H1 (cell line): ENCODE measurements at regions not wholly inside any gene's neighbourhood (a gene's known extent, or its start where the extent isn't known, plus 50 kb on each side); places are given as distances from the start of the nearest gene placed in this dataset.

Experiments
- CTCF ChIA-PET: fragments of 300-600 bp; sonication (Branson Sonifier 250); formaldehyde crosslinking; loops from one replicate; lab custom pipeline; 2021; ENCODE audit not compliant: partially characterized antibody; lab: Charles Lee
- POLR2A ChIA-PET: fragments of 300-600 bp; sonication (Branson Sonifier 250); formaldehyde crosslinking; loops from one replicate; lab custom pipeline; 2021; ENCODE audit warnings: inconsistent platforms; ENCODE audit not compliant: partially characterized antibody; lab: Charles Lee
- DNase-seq, 2 experiments: peaks; one replicate each; pipeline versions ENCODE4 v3.0.0 to v3.0.0-alpha.2; 2010 to 2022; ENCODE audit warnings: low spot score in 2 of 2, low read depth in 1 of 2, mixed read lengths in 1 of 2
- FAIRE-seq: peaks from 2 replicates; lab custom pipeline; 2011; peaks lifted over from hg19 to GRCh38; lab: Jason Lieb, UNC
- H2AFZ ChIP-seq: 2 replicates; pipeline ENCODE4 v1.8.1; 2012; ENCODE audit warnings: low read length, inconsistent platforms
- H2AK5ac ChIP-seq: 2 replicates; pipeline ENCODE4 v1.6.1; 2013; ENCODE audit warnings: low read depth, low read length
- H2BK120ac ChIP-seq: replicated peaks from 2 replicates; pipeline ENCODE3; 2013; ENCODE audit warnings: low read depth, low read length, inconsistent platforms
- H2BK12ac ChIP-seq: 2 replicates; pipeline ENCODE4 v1.6.1; 2013; ENCODE audit warnings: low read depth, low read length
- H2BK15ac ChIP-seq: 2 replicates; pipeline ENCODE4 v1.6.1; 2013; ENCODE audit warnings: low read length
- H2BK20ac ChIP-seq: 2 replicates; pipeline ENCODE4 v1.6.1; 2013; ENCODE audit warnings: low read length
- H2BK5ac ChIP-seq: 2 replicates; pipeline ENCODE4 v1.6.1; 2013; ENCODE audit warnings: low read depth, low read length
- H3K14ac ChIP-seq: 2 replicates; pipeline ENCODE4 v1.6.1; 2013; ENCODE audit warnings: inconsistent platforms; ENCODE audit not compliant: insufficient read length
- H3K18ac ChIP-seq: 2 replicates; pipeline ENCODE4 v1.6.1; 2013; ENCODE audit warnings: low read length; ENCODE audit errors: extremely low read depth
- H3K23ac ChIP-seq: 2 replicates; pipeline ENCODE4 v1.6.1; 2013; ENCODE audit warnings: inconsistent platforms; ENCODE audit not compliant: insufficient read length
- H3K23me2 ChIP-seq: 2 replicates; pipeline ENCODE4 v1.6.1; 2013; ENCODE audit warnings: low read depth, low read length
- H3K27ac ChIP-seq: 2 replicates; pipeline ENCODE4 v1.6.1; 2011; ENCODE audit warnings: low read depth, low read length, inconsistent platforms
- H3K27me3 ChIP-seq, 4 experiments: replicated peaks in 1 of 4; 1 replicate in 1 of 4; 2 replicates in 3 of 4; pipeline versions ENCODE4 v1.6.1 to v1.8.1; 2011 to 2013; ENCODE audit warnings: low read length in 3 of 4, mild to moderate bottlenecking in 3 of 4, inconsistent platforms in 2 of 4, mixed read lengths in 2 of 4, moderate library complexity in 1 of 4; ENCODE audit not compliant: control insufficient read depth in 3 of 4, insufficient read depth in 3 of 4; ENCODE audit errors: extremely low read depth in 1 of 4
- H3K36me3 ChIP-seq, 4 experiments: 2 replicates each; pipeline versions ENCODE4 v1.6.1 to v1.8.1; 2011 to 2013; ENCODE audit warnings: mild to moderate bottlenecking in 4 of 4, low read length in 3 of 4, moderate library complexity in 2 of 4, control low read depth in 1 of 4, inconsistent platforms in 1 of 4; ENCODE audit not compliant: insufficient read depth in 4 of 4, control insufficient read depth in 2 of 4
- H3K4ac ChIP-seq: replicated peaks from 2 replicates; pipeline ENCODE3; 2013; ENCODE audit warnings: low read length, low read depth, mixed read lengths, inconsistent platforms; ENCODE audit not compliant: insufficient read length
- H3K4me1 ChIP-seq, 4 experiments: replicated peaks in 1 of 4; 1 replicate in 1 of 4; 2 replicates in 3 of 4; pipeline versions ENCODE4 v1.6.1 to v1.8.1; 2011 to 2013; ENCODE audit warnings: low read length in 3 of 4, inconsistent platforms in 2 of 4, mixed read lengths in 1 of 4; ENCODE audit not compliant: insufficient read depth in 4 of 4, control insufficient read depth in 3 of 4
- H3K4me2 ChIP-seq, 2 experiments: 2 replicates each; pipeline versions ENCODE4 v1.6.1 to v1.8.1; 2011 to 2013; ENCODE audit warnings: low read depth in 2 of 2, low read length in 2 of 2, control low read depth in 1 of 2, inconsistent platforms in 1 of 2, mild to moderate bottlenecking in 1 of 2; ENCODE audit not compliant: insufficient read depth in 1 of 2
- H3K4me3 ChIP-seq, 4 experiments: fragments of 200-600, 300-600 bp in 1 of 4; sonication (generic), shearing (Covaris generic), sonication (Bioruptor Twin) in 1 of 4; 2 replicates each; pipeline versions ENCODE4 v1.5.1 to v1.8.1; 2011 to 2016; ENCODE audit warnings: low read length in 4 of 4, low read depth in 3 of 4, control low read depth in 2 of 4, inconsistent platforms in 2 of 4, mild to moderate bottlenecking in 2 of 4, mixed read lengths in 1 of 4, moderate library complexity in 1 of 4; ENCODE audit not compliant: insufficient read depth in 2 of 4; ENCODE audit errors: extremely low read depth in 1 of 4
- H3K56ac ChIP-seq: replicated peaks from 2 replicates; pipeline ENCODE3; 2013; ENCODE audit warnings: low read depth, mild to moderate bottlenecking, mixed read lengths, low read length, inconsistent platforms; ENCODE audit not compliant: insufficient read length
- H3K79me1 ChIP-seq: 2 replicates; pipeline ENCODE4 v1.6.1; 2013; ENCODE audit warnings: low read depth, low read length, control low read depth
- H3K79me2 ChIP-seq, 2 experiments: 2 replicates each; pipeline versions ENCODE4 v1.6.1 to v1.8.1; 2012 to 2013; ENCODE audit warnings: low read length in 2 of 2, mild to moderate bottlenecking in 2 of 2, inconsistent platforms in 1 of 2; ENCODE audit not compliant: insufficient read depth in 2 of 2, control insufficient read depth in 1 of 2
- H3K9ac ChIP-seq, 4 experiments: replicated peaks in 1 of 4; 1 replicate in 1 of 4; 2 replicates in 3 of 4; pipeline versions ENCODE4 v1.6.1 to v1.8.1; 2011 to 2013; ENCODE audit warnings: low read depth in 3 of 4, low read length in 3 of 4, control low read depth in 2 of 4, mild to moderate bottlenecking in 2 of 4, moderate library complexity in 2 of 4, inconsistent platforms in 1 of 4; ENCODE audit errors: extremely low read depth in 1 of 4
- H3K9me3 ChIP-seq, 2 experiments: 2 replicates each; pipeline versions ENCODE4 v1.6.1 to v1.8.1; 2012 to 2013; ENCODE audit warnings: mild to moderate bottlenecking in 2 of 2, moderate library complexity in 2 of 2, control low read depth in 1 of 2, inconsistent platforms in 1 of 2, low read depth in 1 of 2, low read length in 1 of 2, mixed read lengths in 1 of 2; ENCODE audit not compliant: insufficient read depth in 2 of 2
- H4K20me1 ChIP-seq, 2 experiments: replicated peaks in 1 of 2; 2 replicates each; pipeline versions ENCODE3 to v1.8.1; 2011 to 2013; ENCODE audit warnings: inconsistent platforms in 2 of 2, low read length in 2 of 2, mild to moderate bottlenecking in 1 of 2; ENCODE audit not compliant: insufficient read depth in 2 of 2, control insufficient read depth in 1 of 2
- H4K5ac ChIP-seq: 2 replicates; pipeline ENCODE4 v1.6.1; 2013; ENCODE audit warnings: low read length, low read depth, mixed read lengths, inconsistent platforms; ENCODE audit not compliant: insufficient read length
- H4K8ac ChIP-seq: 2 replicates; pipeline ENCODE4 v1.8.0; 2013; ENCODE audit warnings: mild to moderate bottlenecking, moderate library complexity, low read length, inconsistent platforms; ENCODE audit not compliant: insufficient read depth; ENCODE audit errors: extremely low read depth
- H4K91ac ChIP-seq: replicated peaks from 2 replicates; pipeline ENCODE3; 2013; ENCODE audit warnings: low read length, mixed read lengths, inconsistent platforms; ENCODE audit not compliant: insufficient read length
- BACH1 ChIP-seq: IDR thresholded peaks from 2 replicates; pipeline ENCODE4 v1.6.1; 2012; ENCODE audit warnings: low read length, improper control_type of control experiment
- BCL11A ChIP-seq, 2 experiments: IDR thresholded peaks; one replicate each; pipeline ENCODE4 v1.6.1; 2011; ENCODE audit warnings: low read depth in 2 of 2, low read length in 2 of 2, mild to moderate bottlenecking in 2 of 2
- CBX5 ChIP-seq: fragments of 300-800, 300-1000 bp; sonication (generic); IDR thresholded peaks from 2 replicates; pipeline ENCODE4 v1.7.1; 2016; ENCODE audit warnings: antibody characterized with exemption, low read length, low read depth
- CHD2 ChIP-seq: IDR thresholded peaks from 2 replicates; pipeline ENCODE4 v1.6.1; 2012; ENCODE audit warnings: low read length, improper control_type of control experiment
- JUND ChIP-seq: IDR thresholded peaks from 2 replicates; pipeline ENCODE4 v1.6.1; 2011; ENCODE audit warnings: mild to moderate bottlenecking, improper control_type of control experiment, low read length
- KDM1A ChIP-seq: fragments of 200-600, 300-600 bp; sonication (generic); IDR thresholded peaks from 2 replicates; pipeline ENCODE4 v1.7.1; 2016; ENCODE audit warnings: mild to moderate bottlenecking, low read length, borderline replicate concordance
- KDM5A ChIP-seq: fragments of 200-600 bp; IDR thresholded peaks from 2 replicates; pipeline ENCODE4 v1.7.1; 2012; ENCODE audit warnings: mild to moderate bottlenecking, low read length, inconsistent platforms, mixed read lengths
- POU5F1 ChIP-seq: IDR thresholded peaks from 2 replicates; pipeline ENCODE4 v1.6.1; 2011; ENCODE audit warnings: low read depth, mild to moderate bottlenecking, low read length, moderate library complexity
- RBBP5 ChIP-seq: IDR thresholded peaks from 2 replicates; pipeline ENCODE4 v1.7.1; 2012; ENCODE audit warnings: low read depth, mild to moderate bottlenecking, inconsistent platforms, low read length, moderate library complexity, borderline replicate concordance
- SIN3A ChIP-seq, 2 experiments: IDR thresholded peaks in 1 of 2; conservative IDR thresholded peaks in 1 of 2; 2 replicates each; pipeline ENCODE4 v1.6.1; 2011 to 2012; ENCODE audit warnings: low read length in 2 of 2, improper control_type of control experiment in 1 of 2, low read depth in 1 of 2, mild to moderate bottlenecking in 1 of 2
- SP2 ChIP-seq: IDR thresholded peaks from 2 replicates; pipeline ENCODE4 v1.6.1; 2012; ENCODE audit warnings: mild to moderate bottlenecking, low read length, inconsistent platforms
- SRF ChIP-seq: IDR thresholded peaks from 2 replicates; pipeline ENCODE4 v1.6.1; 2011; ENCODE audit warnings: mild to moderate bottlenecking, low read depth, low read length, moderate library complexity
- TBP ChIP-seq: IDR thresholded peaks from 2 replicates; pipeline ENCODE4 v1.6.1; 2011; ENCODE audit warnings: low read depth, low read length, improper control_type of control experiment
- TCF12 ChIP-seq: IDR thresholded peaks from 2 replicates; pipeline ENCODE4 v1.6.1; 2011; ENCODE audit warnings: low read depth, mild to moderate bottlenecking, low read length
- WGBS, 2 experiments: shearing (Covaris generic) in 1 of 2; methylation state at CpG; one replicate each; pipeline versions ENCODE4 v1.1.6 to v1.1.7; 2013 to 2015; ENCODE audit warnings: low lambda C conversion rate in 2 of 2, mixed read lengths in 2 of 2, inconsistent platforms in 1 of 2, low coverage in 1 of 2, missing lambda C conversion rate in 1 of 2; ENCODE audit not compliant: insufficient replicate concordance in 2 of 2, insufficient coverage in 1 of 2, insufficient read length in 1 of 2; ENCODE audit errors: extremely low coverage in 1 of 2, missing lambda C conversion rate in 1 of 2; 5-methylcytosine and 5-hydroxymethylcytosine counted together
- TF ChIP-seq, protein P1 (sequence below): IDR thresholded peaks from 2 replicates; pipeline ENCODE4 v1.6.1; 2012; ENCODE audit warnings: inconsistent platforms

DNA sequence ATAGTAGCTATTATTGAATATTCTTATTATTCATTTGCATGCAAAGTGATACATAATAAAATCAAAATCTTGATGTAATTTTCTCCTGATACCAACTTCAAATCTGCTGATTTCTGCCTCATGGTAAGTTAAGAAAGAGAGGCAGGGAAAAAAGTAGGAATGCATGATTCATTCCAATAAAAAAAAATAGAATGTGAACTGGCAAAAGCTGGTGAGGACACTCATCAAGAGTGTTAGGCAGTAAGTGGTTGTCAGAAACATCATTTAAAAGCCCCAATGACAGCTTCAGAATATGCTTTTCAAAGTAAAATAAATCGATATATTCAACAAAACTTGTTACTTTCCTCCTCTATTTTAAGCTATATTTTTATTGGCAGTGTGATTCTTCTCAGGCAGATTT is 979.1 kb downstream of the TECRL start:
- WGBS, 2 experiments = 91% methylated on average over 1 of the region's 1 CpG; no CpG with 5 or more reads in 1 of the 2 experiments
- no peaks in the 10 kb centered on the region for H3K79me1 ChIP-seq
- POLR2A ChIA-PET = no interaction called here
- TF ChIP-seq SRF = no peak
- no peak for TF ChIP-seq BCL11A (IDR thresholded peaks at IDR 0.05; ENCODE audit: low read depth in 2 of 2, low read length in 2 of 2)
- no peak for TF ChIP-seq KDM5A
- no peak for TF ChIP-seq POU5F1
- no peak for TF ChIP-seq TCF12
- no peak for TF ChIP-seq KDM1A
- TF ChIP-seq, protein P1, sequence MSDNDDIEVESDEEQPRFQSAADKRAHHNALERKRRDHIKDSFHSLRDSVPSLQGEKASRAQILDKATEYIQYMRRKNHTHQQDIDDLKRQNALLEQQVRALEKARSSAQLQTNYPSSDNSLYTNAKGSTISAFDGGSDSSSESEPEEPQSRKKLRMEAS = no peak
- no peak for TF ChIP-seq TBP
- no peak for TF ChIP-seq RBBP5
- no peak for TF ChIP-seq CHD2
- no peak for TF ChIP-seq CBX5
- TF ChIP-seq SIN3A (conservative IDR thresholded peaks at IDR 0.05 in 1 of 2, IDR thresholded peaks at IDR 0.05 in 1 of 2; ENCODE audit: low read depth in 1 of 2, low read length in 2 of 2) = no peak
- no peak for TF ChIP-seq BACH1
- no peak for TF ChIP-seq SP2
- TF ChIP-seq JUND = no peak

More for the DNA sequence above, 979.1 kb downstream of the TECRL start:
- FAIRE-seq = no peak
- Histone ChIP-seq H3K18ac (no peak overlapping the region), H3K23me2 (no peaks in the 10 kb centered on the region), H3K9ac (no peak overlapping the region), H3K56ac (no peak overlapping the region), H3K4ac (no peak overlapping the region), H2AK5ac (no peak overlapping the region), H2BK12ac (no peak overlapping the region), H2BK20ac (no peak overlapping the region), H3K79me2 (no peaks in the 10 kb centered on the region), H2BK120ac (no peak overlapping the region), H3K9me3 (no peaks in the 10 kb centered on the region), H4K8ac (no peak overlapping the region), H3K27me3 (no peaks in the 10 kb centered on the region), H4K20me1 (no peaks in the 10 kb centered on the region), H2BK15ac (no peak overlapping the region), H2BK5ac (no peak overlapping the region), H4K5ac (no peak overlapping the region), H4K91ac (no peak overlapping the region), H3K27ac (no peak overlapping the region), H3K4me3 (no peak overlapping the region), H3K23ac (no peak overlapping the region), H3K36me3 (no peaks in the 10 kb centered on the region), H3K14ac (no peak overlapping the region), H3K4me2 (no peak overlapping the region), H2AFZ (no peak overlapping the region), H3K4me1 (no peaks in the 10 kb centered on the region)
- no peak for DNase-seq
- CTCF ChIA-PET = no interaction called here
